ENCODE measurements at regions not wholly inside any gene's neighbourhood (a gene's known extent, or its start where the extent isn't known, plus 50 kb on each side); places are given as distances from the start of the nearest gene placed in this dataset.

GRCh38 chr21:26412885-26413284 is 160.2 kb downstream of the CYYR1 start:
- no peak for DNase-seq

- DNase-seq, result no peak
Measured at GRCh38 chr21:26409735-26410134, 163.4 kb downstream of the CYYR1 start.

GRCh38 chr21:26408511-26408910 is 164.6 kb downstream of the CYYR1 start:
- no peak for DNase-seq

- no peak for DNase-seq
Measured at GRCh38 chr21:26406526-26406925, 166.6 kb downstream of the CYYR1 start.

GRCh38 chr21:26405735-26406361 is 167.2 kb downstream of the CYYR1 start:
- DNase-seq, result peak; percentile 37

GRCh38 chr21:26405071-26405470 is 168.0 kb downstream of the CYYR1 start:
- no peak for DNase-seq

- no peak for DNase-seq
Measured at GRCh38 chr21:26404288-26404687, 168.8 kb downstream of the CYYR1 start.

GRCh38 chr21:26403321-26403720 is 169.8 kb downstream of the CYYR1 start:
- no peak for DNase-seq

GRCh38 chr21:26397545-26397944 is 175.5 kb downstream of the CYYR1 start:
- DNase-seq, result no peak

- DNase-seq, result no peak
Measured at GRCh38 chr21:26394341-26394740, 178.7 kb downstream of the CYYR1 start.

- no peak for DNase-seq
Measured at GRCh38 chr21:26391166-26391565, 181.9 kb downstream of the CYYR1 start.

- DNase-seq, result no peak
Measured at GRCh38 chr21:26389971-26390641, 183.0 kb downstream of the CYYR1 start.

GRCh38 chr21:26388731-26389231 is 184.3 kb downstream of the CYYR1 start:
- DNase-seq, result no peak

- no peak for DNase-seq
Measured at GRCh38 chr21:26385721-26386120, 187.4 kb downstream of the CYYR1 start.

GRCh38 chr21:26379561-26379960 is 193.5 kb downstream of the CYYR1 start:
- no peak for DNase-seq

- no peak for DNase-seq
Measured at GRCh38 chr21:26377111-26377694, 195.9 kb downstream of the CYYR1 start.

- DNase-seq, result no peak
Measured at GRCh38 chr21:26374817-26375216, 198.3 kb downstream of the CYYR1 start.

- DNase-seq, result no peak
Measured at GRCh38 chr21:26368591-26369320, 198.2 kb upstream of the APP start.

GRCh38 chr21:26366781-26367180 is 196.2 kb upstream of the APP start:
- DNase-seq, result no peak

- DNase-seq, result no peak
Measured at GRCh38 chr21:26365849-26366248, 195.3 kb upstream of the APP start.

- no peak for DNase-seq
Measured at GRCh38 chr21:26351661-26352060, 181.1 kb upstream of the APP start.

GRCh38 chr21:26332867-26333266 is 162.3 kb upstream of the APP start:
- no peak for DNase-seq

GRCh38 chr21:26331205-26331980 is 160.8 kb upstream of the APP start:
- no peak for DNase-seq
